Smooth muscle cell (in vitro differentiated cells): ENCODE measurements at regions not wholly inside any gene's neighbourhood (a gene's known extent, or its start where the extent isn't known, plus 50 kb on each side); places are given as distances from the start of the nearest gene placed in this dataset.
A peak's percentile ranks its signal among the peaks of the same experiment; 100 is the strongest.

ENCODE experiments used
- DNase-seq: peaks from one replicate; lab custom pipeline; 2025; ENCODE audit not compliant: unreplicated experiment; lab: John Stamatoyannopoulos, UW
- H2AFZ ChIP-seq: fragments of 200-600 bp; sonication (generic); 2 replicates; pipeline ENCODE4 v1.6.0; 2016; ENCODE audit warnings: antibody characterized with exemption, low read depth, mild to moderate bottlenecking
- H3F3A ChIP-seq: fragments of 200-600 bp; sonication (generic); 2 replicates; pipeline ENCODE4 v1.6.0; 2017; ENCODE audit warnings: antibody characterized with exemption, low read depth
- H3K27ac ChIP-seq: fragments of 200-600 bp; sonication (generic); 2 replicates; pipeline ENCODE4 v1.5.1; 2016; ENCODE audit warnings: low read depth, mild to moderate bottlenecking
- H3K27me3 ChIP-seq: fragments of 200-600 bp; sonication (generic); 2 replicates; pipeline ENCODE4 v1.6.1; 2016; ENCODE audit warnings: low read depth, mild to moderate bottlenecking
- H3K36me3 ChIP-seq: fragments of 200-600 bp; sonication (generic); 2 replicates; pipeline ENCODE4 v1.5.1; 2016; ENCODE audit warnings: low read depth
- H3K4me1 ChIP-seq: fragments of 200-600 bp; sonication (generic); 2 replicates; pipeline ENCODE4 v1.5.1; 2016; ENCODE audit warnings: low read depth
- H3K4me2 ChIP-seq: fragments of 200-600 bp; sonication (generic); 2 replicates; pipeline ENCODE4 v1.6.0; 2016; ENCODE audit warnings: mild to moderate bottlenecking
- H3K4me3 ChIP-seq: fragments of 200-600 bp; sonication (generic); 2 replicates; pipeline ENCODE4 v1.5.1; 2016; ENCODE audit warnings: mild to moderate bottlenecking
- H3K79me2 ChIP-seq: fragments of 200-600 bp; sonication (generic); 2 replicates; pipeline ENCODE4 v1.6.0; 2016; ENCODE audit warnings: low read depth, mild to moderate bottlenecking
- H3K9ac ChIP-seq: fragments of 200-600 bp; sonication (generic); 2 replicates; pipeline ENCODE4 v1.6.0; 2016; ENCODE audit warnings: low read depth
- H3K9me3 ChIP-seq: fragments of 200-600 bp; sonication (generic); replicated peaks from 2 replicates; pipeline ENCODE4 v1.5.1; 2016; ENCODE audit warnings: low read depth
- H4K20me1 ChIP-seq: fragments of 200-600 bp; sonication (generic); 2 replicates; pipeline ENCODE4 v1.6.0; 2016; ENCODE audit warnings: low read depth
- CTCF ChIP-seq: fragments of 200-600 bp; sonication (generic); IDR thresholded peaks from 2 replicates; pipeline ENCODE4 v1.5.1; 2017; ENCODE audit warnings: borderline replicate concordance, mild to moderate bottlenecking, antibody characterized with exemption; ENCODE audit not compliant: insufficient read depth, poor library complexity, severe bottlenecking
- WGBS: methylation state at CpG from one replicate; pipeline ENCODE4 v1.1.7; 2016; ENCODE audit warnings: low lambda C conversion rate; 5-methylcytosine and 5-hydroxymethylcytosine counted together

- no peaks in the 10 kb centered on the region for H3K36me3 ChIP-seq
- H3K4me1 ChIP-seq = peaks cover 9% of the 10 kb centered on the region
- H3K27me3 ChIP-seq = no peaks in the 10 kb centered on the region
- no peak for DNase-seq
- TF ChIP-seq CTCF = no peak
- no peaks in the 10 kb centered on the region for H3F3A ChIP-seq
- no peak overlapping the region for H3K4me3 ChIP-seq
- no peaks in the 10 kb centered on the region for H4K20me1 ChIP-seq
- H3K9me3 ChIP-seq = no peaks in the 10 kb centered on the region
- H3K4me2 ChIP-seq = peak overlapping the region; percentile 80
- H3K9ac ChIP-seq = no peak overlapping the region
- no peaks in the 10 kb centered on the region for H3K79me2 ChIP-seq
- 57% methylated on average over 5 of the region's 5 CpGs for WGBS
- H3K27ac ChIP-seq = no peak overlapping the region
- H2AFZ ChIP-seq = peak overlapping the region; percentile 81
These were observed 424.3 kb upstream of the MEX3C start for GRCh38 chr18:51621864-51622160.

- H3K27ac ChIP-seq = no peak overlapping the region
- H3K79me2 ChIP-seq = no peaks in the 10 kb centered on the region
- no peak for DNase-seq
- no peaks in the 10 kb centered on the region for H3K27me3 ChIP-seq
- H3K36me3 ChIP-seq = no peaks in the 10 kb centered on the region
- H3K4me1 ChIP-seq = peaks cover 9% of the 10 kb centered on the region
- no peak overlapping the region for H3K9ac ChIP-seq
- H3K9me3 ChIP-seq = no peaks in the 10 kb centered on the region
- no peaks in the 10 kb centered on the region for H3F3A ChIP-seq
- H4K20me1 ChIP-seq = no peaks in the 10 kb centered on the region
- no peak overlapping the region for H3K4me2 ChIP-seq
- no peak overlapping the region for H2AFZ ChIP-seq
- no peak overlapping the region for H3K4me3 ChIP-seq
- WGBS = 80% methylated on average over 5 of the region's 6 CpGs
- TF ChIP-seq CTCF = no peak
These were observed 425.2 kb upstream of the MEX3C start for GRCh38 chr18:51622702-51623101.

- Histone ChIP-seq H3K79me2 (no peaks in the 10 kb centered on the region), H3K9me3 (no peaks in the 10 kb centered on the region), H3K27me3 (no peaks in the 10 kb centered on the region), H3K4me2 (no peak overlapping the region), H3K4me3 (no peak overlapping the region), H3K27ac (no peak overlapping the region), H2AFZ (no peak overlapping the region), H4K20me1 (no peaks in the 10 kb centered on the region), H3F3A (no peaks in the 10 kb centered on the region), H3K4me1 (peaks cover 9% of the 10 kb centered on the region), H3K9ac (no peak overlapping the region), H3K36me3 (no peaks in the 10 kb centered on the region)
- 52% methylated on average over 1 of the region's 1 CpG for WGBS
- no peak for TF ChIP-seq CTCF
- DNase-seq = no peak
These were observed 426.2 kb upstream of the MEX3C start for GRCh38 chr18:51623653-51624052.

GRCh38 chr18:51630706-51631105, 433.2 kb upstream of the MEX3C start:
- Histone ChIP-seq H2AFZ (no peak overlapping the region), H3K4me3 (no peak overlapping the region), H3K36me3 (no peaks in the 10 kb centered on the region), H3F3A (no peaks in the 10 kb centered on the region), H3K79me2 (no peaks in the 10 kb centered on the region), H3K9me3 (peaks cover 3% of the 10 kb centered on the region), H3K4me2 (no peak overlapping the region), H3K9ac (no peak overlapping the region), H3K27ac (no peak overlapping the region), H4K20me1 (no peaks in the 10 kb centered on the region), H3K4me1 (no peaks in the 10 kb centered on the region), H3K27me3 (no peaks in the 10 kb centered on the region)
- no peak for TF ChIP-seq CTCF
- no peak for DNase-seq
